CD4-positive, alpha-beta T cell (primary cell): ENCODE measurements at regions not wholly inside any gene's neighbourhood (a gene's known extent, or its start where the extent isn't known, plus 50 kb on each side); places are given as distances from the start of the nearest gene placed in this dataset.

Source experiments
- ATAC-seq: fragments of 200-7000 bp; cut with Tn5 transposase; one replicate; pipeline ENCODE4 v1.10.0; 2022; ENCODE audit warnings: mild to moderate bottlenecking; ENCODE audit not compliant: poor library complexity
- CTCF ChIA-PET: fragments of 350-600 bp; sonication (Branson Sonifier 250); formaldehyde crosslinking; loops from one replicate; lab custom pipeline; 2021; ENCODE audit warnings: antibody characterized with exemption, inconsistent platforms; lab: Charles Lee
- POLR2A ChIA-PET: fragments of 350-600 bp; sonication (Branson Sonifier 250); formaldehyde crosslinking; loops from one replicate; lab custom pipeline; 2021; ENCODE audit warnings: antibody characterized with exemption, inconsistent platforms; lab: Charles Lee
- DNase-seq, 14 experiments: peaks; one replicate each; pipeline ENCODE4 v3.0.0-alpha.2; 2013 to 2020; ENCODE audit warnings: mixed read lengths in 2 of 14
- H3K27ac ChIP-seq, 2 donors: one replicate each; pipeline versions ENCODE4 v1.5.1 to v1.7.0; 2013; ENCODE audit warnings: low read length in 2 of 2, low read depth in 1 of 2, mild to moderate bottlenecking in 1 of 2
- H3K27me3 ChIP-seq, 2 experiments: 1 replicate in 1 of 2; 2 replicates in 1 of 2; pipeline versions ENCODE4 v1.6.1 to v1.7.0; 2013; ENCODE audit warnings: low read length in 2 of 2, control low read depth in 1 of 2, mild to moderate bottlenecking in 1 of 2, moderate library complexity in 1 of 2; ENCODE audit not compliant: insufficient read depth in 2 of 2, control insufficient read depth in 1 of 2
- H3K36me3 ChIP-seq: one replicate; pipeline ENCODE4 v1.6.1; 2013; ENCODE audit warnings: low read length, control low read depth; ENCODE audit not compliant: insufficient read depth
- H3K4me1 ChIP-seq: one replicate; pipeline ENCODE4 v1.6.1; 2013; ENCODE audit warnings: low read length, control low read depth; ENCODE audit not compliant: insufficient read depth
- H3K4me3 ChIP-seq: one replicate; pipeline ENCODE4 v1.5.1; 2013; ENCODE audit warnings: mild to moderate bottlenecking, low read length, moderate library complexity
- H3K9me3 ChIP-seq, 2 experiments: 1 replicate in 1 of 2; 2 replicates in 1 of 2; pipeline versions ENCODE4 v1.6.1 to v1.7.0; 2013; ENCODE audit warnings: low read length in 2 of 2, mild to moderate bottlenecking in 2 of 2, control low read depth in 1 of 2, moderate library complexity in 1 of 2; ENCODE audit not compliant: control insufficient read depth in 1 of 2, insufficient read depth in 1 of 2
- H3K27ac Mint-ChIP-seq: one replicate; pipeline ENCODE4 v1.8.0; 2020; ENCODE audit warnings: mixed read lengths
- H3K27me3 Mint-ChIP-seq: one replicate; pipeline ENCODE4 v1.8.0; 2021; ENCODE audit warnings: mixed read lengths
- H3K36me3 Mint-ChIP-seq: one replicate; pipeline ENCODE4 v1.8.0; 2021; ENCODE audit warnings: low read depth, mixed read lengths
- H3K4me1 Mint-ChIP-seq: one replicate; pipeline ENCODE4 v1.8.0; 2021; ENCODE audit warnings: low read depth, mixed read lengths
- H3K4me3 Mint-ChIP-seq: one replicate; pipeline ENCODE4 v1.8.0; 2020; ENCODE audit warnings: mild to moderate bottlenecking, mixed read lengths
- H3K9me3 Mint-ChIP-seq: one replicate; pipeline ENCODE4 v1.8.0; 2020; ENCODE audit warnings: mixed read lengths
- intact Hi-C, 2 experiments: fragments of 100-400 bp; cut with DNase I in 1 of 2; cut with micrococcal nuclease in 1 of 2; formaldehyde crosslinking; loops; one replicate each; pipeline versions ENCODE4 v1.15.1 to v1.9.0; 2023 to 2025; cut with DNase I, micrococcal nuclease
- TF ChIP-seq, protein P1 (sequence below): fragments of 200-600 bp; IDR thresholded peaks from one replicate; pipeline ENCODE4 v1.8.0; 2022; ENCODE audit warnings: antibody characterized with exemption, mild to moderate bottlenecking

GRCh38 chr2:7430421-7430868 lies 513.2 kb downstream of the RNF144A start:
- H3K4me3 Mint-ChIP-seq = peak overlapping the region; percentile 82
- no peaks in the 10 kb centered on the region for H3K9me3 Mint-ChIP-seq
- peak; percentile 61 for ATAC-seq
- Histone ChIP-seq H3K27me3 (no peaks in the 10 kb centered on the region), H3K27ac (peak overlapping the region; percentile 10 to 35), H3K9me3 (peaks cover 0 to 5% of the 10 kb centered on the region in 2 experiments), H3K36me3 (no peaks in the 10 kb centered on the region), H3K4me3 (peak overlapping the region; percentile 48), H3K4me1 (peaks cover 36% of the 10 kb centered on the region)
- ChIA-PET CTCF (no interaction called here), POLR2A (interaction anchor here (0.5 to 1.4 kb wide), 4 partner anchors 137 to 1402 kb away, joined by 3 to 13 read pairs (median 8); partner anchors contain the start of gene ID2)
- H3K27ac Mint-ChIP-seq = peak overlapping the region; percentile 77
- no peaks in the 10 kb centered on the region for H3K36me3 Mint-ChIP-seq
- intact Hi-C loops = loop anchor here (5.0 to 10.0 kb wide), 3 partner anchors 37 to 134 kb away; no protein-coding TSS in a partner anchor
- TF ChIP-seq, protein P1, sequence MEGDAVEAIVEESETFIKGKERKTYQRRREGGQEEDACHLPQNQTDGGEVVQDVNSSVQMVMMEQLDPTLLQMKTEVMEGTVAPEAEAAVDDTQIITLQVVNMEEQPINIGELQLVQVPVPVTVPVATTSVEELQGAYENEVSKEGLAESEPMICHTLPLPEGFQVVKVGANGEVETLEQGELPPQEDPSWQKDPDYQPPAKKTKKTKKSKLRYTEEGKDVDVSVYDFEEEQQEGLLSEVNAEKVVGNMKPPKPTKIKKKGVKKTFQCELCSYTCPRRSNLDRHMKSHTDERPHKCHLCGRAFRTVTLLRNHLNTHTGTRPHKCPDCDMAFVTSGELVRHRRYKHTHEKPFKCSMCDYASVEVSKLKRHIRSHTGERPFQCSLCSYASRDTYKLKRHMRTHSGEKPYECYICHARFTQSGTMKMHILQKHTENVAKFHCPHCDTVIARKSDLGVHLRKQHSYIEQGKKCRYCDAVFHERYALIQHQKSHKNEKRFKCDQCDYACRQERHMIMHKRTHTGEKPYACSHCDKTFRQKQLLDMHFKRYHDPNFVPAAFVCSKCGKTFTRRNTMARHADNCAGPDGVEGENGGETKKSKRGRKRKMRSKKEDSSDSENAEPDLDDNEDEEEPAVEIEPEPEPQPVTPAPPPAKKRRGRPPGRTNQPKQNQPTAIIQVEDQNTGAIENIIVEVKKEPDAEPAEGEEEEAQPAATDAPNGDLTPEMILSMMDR = no peak
- DNase-seq = peak in 5 of 14 experiments; percentile 18 to 46 (median 29)
- peaks cover 48% of the 10 kb centered on the region for H3K4me1 Mint-ChIP-seq
- H3K27me3 Mint-ChIP-seq = no peaks in the 10 kb centered on the region

DNA sequence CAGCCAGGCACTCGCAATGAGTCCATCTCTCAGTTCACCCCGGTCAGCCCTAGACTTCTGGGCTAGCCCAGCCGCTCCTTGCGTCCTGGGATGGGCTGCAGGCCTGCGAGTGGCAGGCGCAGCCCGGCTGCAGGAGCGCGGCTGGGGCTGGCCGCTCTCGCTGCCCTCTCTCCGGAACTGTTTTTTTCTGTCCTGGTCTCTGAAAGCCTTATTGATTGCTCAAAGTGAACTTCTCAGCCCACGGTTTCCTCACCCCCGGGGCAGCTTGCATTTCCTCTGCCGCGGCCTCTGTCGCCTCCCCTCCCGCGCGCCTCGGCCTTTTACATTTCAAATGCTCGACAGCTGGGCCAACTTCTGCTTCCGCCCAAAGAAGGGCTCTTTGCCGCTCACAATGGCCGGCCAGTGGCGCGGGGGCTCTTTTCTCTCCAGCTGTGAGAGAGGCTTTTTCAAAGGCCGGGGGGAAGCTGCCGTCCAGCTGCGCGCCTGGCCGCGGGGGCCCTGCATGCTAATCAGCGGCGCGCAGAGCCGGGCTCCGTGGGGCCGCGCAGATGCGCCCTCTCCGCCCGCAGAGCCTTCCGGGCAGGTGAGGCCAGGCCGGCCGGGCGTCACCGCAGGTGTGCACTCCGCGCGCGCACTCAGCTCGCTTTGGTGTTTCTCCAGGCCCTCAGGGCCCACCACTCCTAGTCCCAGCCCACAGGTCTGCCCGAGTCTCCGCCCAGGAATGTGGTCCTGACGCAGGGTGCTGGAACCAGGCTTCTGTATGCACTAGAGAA lies 513.8 kb downstream of the RNF144A start:
- no peaks in the 10 kb centered on the region for H3K36me3 ChIP-seq
- ATAC-seq (peak; percentile 40), DNase-seq (peak in 11 of 14 experiments; percentile 16 to 55 (median 40))
- peak overlapping the region; percentile 77 for H3K27ac Mint-ChIP-seq
- POLR2A ChIA-PET = interaction anchor here (0.5 to 1.4 kb wide), 6 partner anchors 20 to 1401 kb away, joined by 3 to 13 read pairs (median 3); partner anchors contain the start of gene ID2
- no peaks in the 10 kb centered on the region for H3K27me3 ChIP-seq
- peak overlapping the region; percentile 48 for H3K4me3 ChIP-seq
- peak overlapping the region; percentile 22 to 35 for H3K27ac ChIP-seq
- no peaks in the 10 kb centered on the region for H3K36me3 Mint-ChIP-seq
- CTCF ChIA-PET = no interaction called here
- peaks cover 50% of the 10 kb centered on the region for H3K4me1 Mint-ChIP-seq
- peaks cover 36% of the 10 kb centered on the region for H3K4me1 ChIP-seq
- no peaks in the 10 kb centered on the region for H3K27me3 Mint-ChIP-seq
- intact Hi-C loops = loop anchor here (5.0 to 10.0 kb wide), 3 partner anchors 36 to 134 kb away; no protein-coding TSS in a partner anchor
- no peaks in the 10 kb centered on the region for H3K9me3 Mint-ChIP-seq
- TF ChIP-seq, protein P1 = no peak
- H3K4me3 Mint-ChIP-seq = peak overlapping the region; percentile 82
- peaks cover 0 to 5% of the 10 kb centered on the region in 2 experiments for H3K9me3 ChIP-seq

GRCh38 chr2:7432436-7432835 lies 515.2 kb downstream of the RNF144A start:
- H3K4me1 ChIP-seq = peaks cover 43% of the 10 kb centered on the region
- ChIA-PET POLR2A (no interaction called here), CTCF (no interaction called here)
- no peaks in the 10 kb centered on the region for H3K36me3 Mint-ChIP-seq
- H3K9me3 Mint-ChIP-seq = no peaks in the 10 kb centered on the region
- H3K27me3 ChIP-seq = no peaks in the 10 kb centered on the region
- no peaks in the 10 kb centered on the region for H3K27me3 Mint-ChIP-seq
- no peak overlapping the region for H3K27ac ChIP-seq
- H3K27ac Mint-ChIP-seq = peak overlapping the region; percentile 25
- H3K4me3 Mint-ChIP-seq = peak overlapping the region; percentile 17
- DNase-seq (no peak), ATAC-seq (no peak)
- H3K9me3 ChIP-seq = peaks cover 0 to 5% of the 10 kb centered on the region in 2 experiments
- no peaks in the 10 kb centered on the region for H3K36me3 ChIP-seq
- intact Hi-C loops = loop anchor here (5.0 to 10.0 kb wide), 3 partner anchors 35 to 132 kb away; no protein-coding TSS in a partner anchor
- TF ChIP-seq, protein P1 = no peak
- H3K4me3 ChIP-seq = no peak overlapping the region
- peaks cover 60% of the 10 kb centered on the region for H3K4me1 Mint-ChIP-seq
